Transverse colon (tissue), 4 donors: ENCODE measurements at regions not wholly inside any gene's neighbourhood (a gene's known extent, or its start where the extent isn't known, plus 50 kb on each side); places are given as distances from the start of the nearest gene placed in this dataset.

Experiments used
- EP300 ChIP-seq: sonication (generic); formaldehyde crosslinking; IDR thresholded peaks from one replicate; pipeline ENCODE4 v1.6.1; 2017; ENCODE audit warnings: antibody characterized with exemption, low read depth
- POLR2A ChIP-seq: fragments of 450-650 bp; IDR thresholded peaks from one replicate; pipeline ENCODE4 v1.6.1; 2016; ENCODE audit warnings: antibody characterized with exemption, mild to moderate bottlenecking, moderate library complexity
- POLR2AphosphoS5 ChIP-seq, 3 donors: sonication (generic); formaldehyde crosslinking; IDR thresholded peaks; one replicate each; pipeline ENCODE4 v1.6.1; 2016; ENCODE audit warnings: antibody characterized with exemption in 3 of 3
- TF ChIP-seq, protein P1 (sequence below), 5 experiments: fragments of 200-600 bp in 3 of 5; fragments of 450-650 bp in 2 of 5; sonication (generic) in 3 of 5; IDR thresholded peaks; 1 replicate in 2 of 5; 2 replicates in 3 of 5; pipeline ENCODE4 v1.5.1; 2016 to 2017; ENCODE audit warnings: antibody characterized with exemption in 5 of 5, inconsistent platforms in 3 of 5, mild to moderate bottlenecking in 2 of 5, moderate library complexity in 1 of 5

DNA sequence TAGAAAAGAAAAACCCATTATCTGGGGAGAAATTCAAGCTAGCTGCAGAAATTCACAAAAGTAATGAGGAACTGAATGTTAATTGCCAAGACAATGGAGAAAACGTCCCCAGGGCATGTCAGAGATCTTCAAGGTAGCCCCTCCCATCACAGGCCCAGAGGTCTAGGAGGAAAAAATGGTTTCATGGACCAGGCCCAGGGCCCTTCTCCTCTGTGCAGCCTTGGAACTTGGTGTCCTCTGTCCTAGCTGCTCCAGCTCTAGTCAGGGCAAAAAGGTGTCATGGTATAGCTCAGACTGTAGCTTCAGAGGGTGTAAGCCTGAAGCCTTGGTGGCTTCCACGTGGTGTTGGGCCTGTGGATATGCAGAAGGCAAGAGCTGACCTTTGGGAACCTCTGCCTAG, 411.8 kb downstream of the ADRA2A start:
- TF ChIP-seq, protein P1, sequence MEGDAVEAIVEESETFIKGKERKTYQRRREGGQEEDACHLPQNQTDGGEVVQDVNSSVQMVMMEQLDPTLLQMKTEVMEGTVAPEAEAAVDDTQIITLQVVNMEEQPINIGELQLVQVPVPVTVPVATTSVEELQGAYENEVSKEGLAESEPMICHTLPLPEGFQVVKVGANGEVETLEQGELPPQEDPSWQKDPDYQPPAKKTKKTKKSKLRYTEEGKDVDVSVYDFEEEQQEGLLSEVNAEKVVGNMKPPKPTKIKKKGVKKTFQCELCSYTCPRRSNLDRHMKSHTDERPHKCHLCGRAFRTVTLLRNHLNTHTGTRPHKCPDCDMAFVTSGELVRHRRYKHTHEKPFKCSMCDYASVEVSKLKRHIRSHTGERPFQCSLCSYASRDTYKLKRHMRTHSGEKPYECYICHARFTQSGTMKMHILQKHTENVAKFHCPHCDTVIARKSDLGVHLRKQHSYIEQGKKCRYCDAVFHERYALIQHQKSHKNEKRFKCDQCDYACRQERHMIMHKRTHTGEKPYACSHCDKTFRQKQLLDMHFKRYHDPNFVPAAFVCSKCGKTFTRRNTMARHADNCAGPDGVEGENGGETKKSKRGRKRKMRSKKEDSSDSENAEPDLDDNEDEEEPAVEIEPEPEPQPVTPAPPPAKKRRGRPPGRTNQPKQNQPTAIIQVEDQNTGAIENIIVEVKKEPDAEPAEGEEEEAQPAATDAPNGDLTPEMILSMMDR (IDR thresholded peaks at IDR 0.05) = no peak
- no peak for TF ChIP-seq EP300
- no peak for TF ChIP-seq POLR2AphosphoS5 (IDR thresholded peaks at IDR 0.05)
- no peak for TF ChIP-seq POLR2A
